Endodermal cell (in vitro differentiated cells): ENCODE measurements at regions not wholly inside any gene's neighbourhood (a gene's known extent, or its start where the extent isn't known, plus 50 kb on each side); places are given as distances from the start of the nearest gene placed in this dataset.

Experiments used
- DNase-seq: peaks from one replicate; pipeline ENCODE4 v3.0.0-alpha.2; 2017
- H3K27ac ChIP-seq: 2 replicates; pipeline ENCODE4 v1.5.1; 2013; ENCODE audit warnings: mild to moderate bottlenecking, low read depth, low read length, moderate library complexity
- H3K27me3 ChIP-seq: 2 replicates; pipeline ENCODE4 v1.6.1; 2013; ENCODE audit warnings: mild to moderate bottlenecking, low read length, moderate library complexity; ENCODE audit not compliant: insufficient read depth, control insufficient read depth, poor library complexity, severe bottlenecking
- H3K36me3 ChIP-seq: 2 replicates; pipeline ENCODE4 v1.7.0; 2013; ENCODE audit warnings: mild to moderate bottlenecking, low read length, moderate library complexity; ENCODE audit not compliant: control insufficient read depth, insufficient read depth
- H3K4me1 ChIP-seq: one replicate; pipeline ENCODE4 v1.7.0; 2013; ENCODE audit warnings: low read length; ENCODE audit not compliant: control insufficient read depth, insufficient read depth
- H3K4me3 ChIP-seq: 2 replicates; pipeline ENCODE4 v1.5.1; 2013; ENCODE audit warnings: mild to moderate bottlenecking, low read length, moderate library complexity
- H3K9ac ChIP-seq: 2 replicates; pipeline ENCODE4 v1.6.1; 2013; ENCODE audit warnings: mild to moderate bottlenecking, low read length, moderate library complexity; ENCODE audit not compliant: poor library complexity, severe bottlenecking; ENCODE audit errors: extremely low read depth
- H3K9me3 ChIP-seq: 2 replicates; pipeline ENCODE4 v1.6.1; 2013; ENCODE audit warnings: mild to moderate bottlenecking, low read length, moderate library complexity; ENCODE audit not compliant: control insufficient read depth
- H3K27ac Mint-ChIP-seq: 2 replicates; pipeline ENCODE4 v1.8.0; 2020; ENCODE audit warnings: mixed read lengths
- H3K27me3 Mint-ChIP-seq: 2 replicates; pipeline ENCODE4 v1.8.0; 2021; ENCODE audit warnings: mild to moderate bottlenecking, mixed read lengths; ENCODE audit not compliant: insufficient read depth
- H3K36me3 Mint-ChIP-seq: 2 replicates; pipeline ENCODE4 v1.8.0; 2020; ENCODE audit warnings: low read depth, mixed read lengths
- H3K4me1 Mint-ChIP-seq: 2 replicates; pipeline ENCODE4 v1.8.0; 2020; ENCODE audit warnings: mixed read lengths
- H3K4me3 Mint-ChIP-seq: 2 replicates; pipeline ENCODE4 v1.8.0; 2020; ENCODE audit warnings: mild to moderate bottlenecking, moderate library complexity, mixed read lengths
- H3K9me3 Mint-ChIP-seq: 2 replicates; pipeline ENCODE4 v1.8.0; 2020; ENCODE audit warnings: mild to moderate bottlenecking, mixed read lengths
- CTCF ChIP-seq: fragments of 200-600 bp; sonication (generic); conservative IDR thresholded peaks from 2 replicates; pipeline ENCODE4 v1.5.0; 2021; ENCODE audit warnings: antibody characterized with exemption, mild to moderate bottlenecking
- WGBS, 2 experiments: methylation state at CpG; one replicate each; pipeline versions ENCODE4 v1.1.5 to v1.1.7; 2013; ENCODE audit warnings: missing lambda C conversion rate in 2 of 2, mixed read lengths in 1 of 2; ENCODE audit not compliant: insufficient coverage in 1 of 2, insufficient read length in 1 of 2; 5-methylcytosine and 5-hydroxymethylcytosine counted together

- H3K4me1 Mint-ChIP-seq, result peaks cover 12% of the 10 kb centered on the region
- H3K27me3 Mint-ChIP-seq, result peaks cover 17% of the 10 kb centered on the region
- H3K27ac Mint-ChIP-seq, result no peak overlapping the region
- H3K9me3 Mint-ChIP-seq, result no peaks in the 10 kb centered on the region
- Histone ChIP-seq H3K27ac (no peak overlapping the region), H3K9ac (no peak overlapping the region), H3K36me3 (no peaks in the 10 kb centered on the region), H3K9me3 (no peaks in the 10 kb centered on the region), H3K27me3 (no peaks in the 10 kb centered on the region), H3K4me3 (no peak overlapping the region), H3K4me1 (peaks cover 3% of the 10 kb centered on the region)
- no peak overlapping the region for H3K4me3 Mint-ChIP-seq
- H3K36me3 Mint-ChIP-seq, result no peaks in the 10 kb centered on the region
- no peak for DNase-seq
- TF ChIP-seq CTCF, result no peak
- 66 to 87% methylated on average over 2 to 3 of the region's 3 CpGs for WGBS, 2 experiments
Measured at GRCh38 chr10:42955493-42955889, 121.4 kb upstream of the RET start.

GRCh38 chr10:42956045-42956444 lies 120.8 kb upstream of the RET start:
- no peaks in the 10 kb centered on the region for H3K27me3 ChIP-seq
- no peak overlapping the region for H3K27ac ChIP-seq
- no peaks in the 10 kb centered on the region for H3K9me3 ChIP-seq
- no peak overlapping the region for H3K4me3 ChIP-seq
- DNase-seq, result no peak
- peaks cover 3% of the 10 kb centered on the region for H3K4me1 ChIP-seq
- H3K36me3 ChIP-seq, result no peaks in the 10 kb centered on the region
- H3K27ac Mint-ChIP-seq, result no peak overlapping the region
- WGBS, 2 experiments, result 79 to 86% methylated on average over 2 to 3 of the region's 3 CpGs
- H3K4me1 Mint-ChIP-seq, result peaks cover 12% of the 10 kb centered on the region
- peaks cover 12% of the 10 kb centered on the region for H3K27me3 Mint-ChIP-seq
- no peak overlapping the region for H3K4me3 Mint-ChIP-seq
- H3K36me3 Mint-ChIP-seq, result no peaks in the 10 kb centered on the region
- H3K9me3 Mint-ChIP-seq, result no peaks in the 10 kb centered on the region
- no peak overlapping the region for H3K9ac ChIP-seq
- no peak for TF ChIP-seq CTCF

GRCh38 chr10:42958142-42958868 lies 118.6 kb upstream of the RET start:
- WGBS, 2 experiments, result 98% methylated on average over 2 of the region's 2 CpGs; no CpG with 5 or more reads in 1 of the 2 experiments
- no peak for DNase-seq
- H3K4me3 Mint-ChIP-seq, result no peak overlapping the region
- no peaks in the 10 kb centered on the region for H3K4me1 Mint-ChIP-seq
- H3K4me3 ChIP-seq, result no peak overlapping the region
- H3K4me1 ChIP-seq, result no peaks in the 10 kb centered on the region
- H3K27me3 ChIP-seq, result no peaks in the 10 kb centered on the region
- TF ChIP-seq CTCF, result no peak
- H3K9ac ChIP-seq, result no peak overlapping the region
- no peak overlapping the region for H3K27ac ChIP-seq
- no peaks in the 10 kb centered on the region for H3K9me3 Mint-ChIP-seq
- no peak overlapping the region for H3K27ac Mint-ChIP-seq
- H3K9me3 ChIP-seq, result no peaks in the 10 kb centered on the region
- peaks cover 5% of the 10 kb centered on the region for H3K27me3 Mint-ChIP-seq
- H3K36me3 ChIP-seq, result no peaks in the 10 kb centered on the region
- H3K36me3 Mint-ChIP-seq, result no peaks in the 10 kb centered on the region
